ENCODE measurements at regions not wholly inside any gene's neighbourhood (a gene's known extent, or its start where the extent isn't known, plus 50 kb on each side); places are given as distances from the start of the nearest gene placed in this dataset.

- no peak for TF ChIP-seq EZH2phosphoT487 (conservative IDR thresholded peaks at IDR 0.05; ENCODE audit: low read length)
- TF ChIP-seq, protein P1, sequence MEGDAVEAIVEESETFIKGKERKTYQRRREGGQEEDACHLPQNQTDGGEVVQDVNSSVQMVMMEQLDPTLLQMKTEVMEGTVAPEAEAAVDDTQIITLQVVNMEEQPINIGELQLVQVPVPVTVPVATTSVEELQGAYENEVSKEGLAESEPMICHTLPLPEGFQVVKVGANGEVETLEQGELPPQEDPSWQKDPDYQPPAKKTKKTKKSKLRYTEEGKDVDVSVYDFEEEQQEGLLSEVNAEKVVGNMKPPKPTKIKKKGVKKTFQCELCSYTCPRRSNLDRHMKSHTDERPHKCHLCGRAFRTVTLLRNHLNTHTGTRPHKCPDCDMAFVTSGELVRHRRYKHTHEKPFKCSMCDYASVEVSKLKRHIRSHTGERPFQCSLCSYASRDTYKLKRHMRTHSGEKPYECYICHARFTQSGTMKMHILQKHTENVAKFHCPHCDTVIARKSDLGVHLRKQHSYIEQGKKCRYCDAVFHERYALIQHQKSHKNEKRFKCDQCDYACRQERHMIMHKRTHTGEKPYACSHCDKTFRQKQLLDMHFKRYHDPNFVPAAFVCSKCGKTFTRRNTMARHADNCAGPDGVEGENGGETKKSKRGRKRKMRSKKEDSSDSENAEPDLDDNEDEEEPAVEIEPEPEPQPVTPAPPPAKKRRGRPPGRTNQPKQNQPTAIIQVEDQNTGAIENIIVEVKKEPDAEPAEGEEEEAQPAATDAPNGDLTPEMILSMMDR (IDR thresholded peaks at IDR 0.05; ENCODE audit: insufficient read depth, low read length, poor library complexity, severe bottlenecking), result no peak
- no peak overlapping the region for H2AFZ ChIP-seq (ENCODE audit: low read depth, low read length, severe bottlenecking)
- H3K9me2 ChIP-seq (replicated peaks; ENCODE audit: insufficient read depth, low read length), result no peaks in the 10 kb centered on the region
- H3K27me3 ChIP-seq (ENCODE audit: low read length), result no peaks in the 10 kb centered on the region
- no peak overlapping the region for H3K9ac ChIP-seq (ENCODE audit: low read length)
- H3K36me3 ChIP-seq (ENCODE audit: low read length), result no peaks in the 10 kb centered on the region
- H3K4me2 ChIP-seq (ENCODE audit: low read depth, low read length, poor library complexity, severe bottlenecking), result no peak overlapping the region
- no peak overlapping the region for H3K4me3 ChIP-seq (ENCODE audit: insufficient read depth, low read length, poor library complexity, severe bottlenecking)
- H3F3A ChIP-seq (ENCODE audit: insufficient read depth), result no peaks in the 10 kb centered on the region
- H3K9me3 ChIP-seq (ENCODE audit: insufficient read depth, low read length), result no peaks in the 10 kb centered on the region
- H4K20me1 ChIP-seq (ENCODE audit: low read depth, low read length), result no peaks in the 10 kb centered on the region
- H3K79me2 ChIP-seq (ENCODE audit: insufficient read depth, low read length), result no peaks in the 10 kb centered on the region
- no peak overlapping the region for H3K27ac ChIP-seq (ENCODE audit: low read depth, low read length)
These were observed 153.5 kb upstream of the IL12A start for GRCh38 chr3:159835126-159835525.

GRCh38 chr3:159837725-159838124 lies 150.9 kb upstream of the IL12A start:
- no peak overlapping the region for H3K27ac ChIP-seq (ENCODE audit: low read depth, low read length)
- H3K4me3 ChIP-seq (ENCODE audit: insufficient read depth, low read length, poor library complexity, severe bottlenecking), result no peak overlapping the region
- TF ChIP-seq, protein P1 (IDR thresholded peaks at IDR 0.05; ENCODE audit: insufficient read depth, low read length, poor library complexity, severe bottlenecking), result no peak
- TF ChIP-seq EZH2phosphoT487 (conservative IDR thresholded peaks at IDR 0.05; ENCODE audit: low read length), result no peak
- no peaks in the 10 kb centered on the region for H3K36me3 ChIP-seq (ENCODE audit: low read length)
- H3K4me2 ChIP-seq (ENCODE audit: low read depth, low read length, poor library complexity, severe bottlenecking), result no peak overlapping the region
- no peaks in the 10 kb centered on the region for H3K9me3 ChIP-seq (ENCODE audit: insufficient read depth, low read length)
- no peaks in the 10 kb centered on the region for H4K20me1 ChIP-seq (ENCODE audit: low read depth, low read length)
- no peak overlapping the region for H3K9ac ChIP-seq (ENCODE audit: low read length)
- no peak overlapping the region for H2AFZ ChIP-seq (ENCODE audit: low read depth, low read length, severe bottlenecking)
- H3K27me3 ChIP-seq (ENCODE audit: low read length), result no peaks in the 10 kb centered on the region
- H3K79me2 ChIP-seq (ENCODE audit: insufficient read depth, low read length), result no peaks in the 10 kb centered on the region
- no peaks in the 10 kb centered on the region for H3K9me2 ChIP-seq (replicated peaks; ENCODE audit: insufficient read depth, low read length)
- no peaks in the 10 kb centered on the region for H3F3A ChIP-seq (ENCODE audit: insufficient read depth)

DNA sequence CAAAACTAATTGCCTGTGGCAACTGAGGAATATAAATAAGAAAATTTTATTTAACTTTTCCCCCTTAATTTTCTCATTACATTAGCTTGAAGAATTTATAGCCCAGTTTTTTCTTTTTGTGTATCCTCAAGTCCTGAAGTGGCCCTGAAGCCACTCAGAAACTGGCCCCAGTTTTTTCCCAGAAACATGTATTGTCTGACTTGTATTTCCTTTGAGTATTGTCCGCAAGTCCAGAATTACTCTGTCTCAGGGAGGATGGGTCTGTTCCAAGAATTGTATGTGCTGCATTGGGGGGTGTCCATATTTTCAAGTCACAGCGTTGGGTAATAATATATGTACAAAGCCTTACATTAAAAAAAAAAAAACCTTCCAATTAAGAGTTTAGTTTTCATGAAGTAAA lies 149.7 kb upstream of the IL12A start:
- Histone ChIP-seq H3K9ac (ENCODE audit: low read length) (no peak overlapping the region), H2AFZ (ENCODE audit: low read depth, low read length, severe bottlenecking) (no peak overlapping the region), H3K4me2 (ENCODE audit: low read depth, low read length, poor library complexity, severe bottlenecking) (no peak overlapping the region), H3K9me3 (ENCODE audit: insufficient read depth, low read length) (no peaks in the 10 kb centered on the region), H3K9me2 (replicated peaks; ENCODE audit: insufficient read depth, low read length) (no peaks in the 10 kb centered on the region), H3K27me3 (ENCODE audit: low read length) (no peaks in the 10 kb centered on the region), H4K20me1 (ENCODE audit: low read depth, low read length) (no peaks in the 10 kb centered on the region), H3K36me3 (ENCODE audit: low read length) (no peaks in the 10 kb centered on the region), H3K4me3 (ENCODE audit: insufficient read depth, low read length, poor library complexity, severe bottlenecking) (no peak overlapping the region), H3F3A (ENCODE audit: insufficient read depth) (no peaks in the 10 kb centered on the region), H3K79me2 (ENCODE audit: insufficient read depth, low read length) (no peaks in the 10 kb centered on the region), H3K27ac (ENCODE audit: low read depth, low read length) (no peak overlapping the region)
- TF ChIP-seq, protein P1 (IDR thresholded peaks at IDR 0.05; ENCODE audit: insufficient read depth, low read length, poor library complexity, severe bottlenecking), result no peak
- TF ChIP-seq EZH2phosphoT487 (conservative IDR thresholded peaks at IDR 0.05; ENCODE audit: low read length), result no peak

All from SU-DHL-6 (cell line).